Common myeloid progenitor, CD34-positive (primary cell): ENCODE measurements at regions not wholly inside any gene's neighbourhood (a gene's known extent, or its start where the extent isn't known, plus 50 kb on each side); places are given as distances from the start of the nearest gene placed in this dataset.
"Not testable (repeated sequence)": the region's sequence is repeated elsewhere in the genome, so short reads cannot be mapped to it uniquely, and the experiment has no call there.

Experiments used
- CTCF ChIA-PET: fragments of 350-600 bp; sonication (Branson Sonifier 250); formaldehyde crosslinking; loops from one replicate; lab custom pipeline; 2021; ENCODE audit warnings: antibody characterized with exemption; lab: Charles Lee
- POLR2A ChIA-PET: fragments of 350-600 bp; sonication (Branson Sonifier 250); formaldehyde crosslinking; loops from one replicate; lab custom pipeline; 2021; ENCODE audit warnings: antibody characterized with exemption; lab: Charles Lee
- DNase-seq, 3 donors: peaks; one replicate each; pipeline versions ENCODE4 v3.0.0 to v3.0.0-alpha.2; 2013
- H3K27ac ChIP-seq, 2 experiments: 1 replicate in 1 of 2; 2 replicates in 1 of 2; pipeline ENCODE4 v1.7.0; 2013; ENCODE audit warnings: inconsistent platforms in 2 of 2, low read length in 2 of 2, mild to moderate bottlenecking in 2 of 2, low read depth in 1 of 2, moderate library complexity in 1 of 2; ENCODE audit not compliant: severe bottlenecking in 2 of 2, insufficient read depth in 1 of 2, poor library complexity in 1 of 2
- H3K27me3 ChIP-seq, 5 experiments: replicated peaks in 2 of 5; 1 replicate in 3 of 5; 2 replicates in 2 of 5; pipeline versions ENCODE4 v1.6.1 to v1.7.0; 2013; ENCODE audit warnings: low read length in 4 of 5, mild to moderate bottlenecking in 2 of 5, moderate library complexity in 2 of 5, inconsistent platforms in 1 of 5; ENCODE audit not compliant: insufficient read depth in 5 of 5, control insufficient read depth in 4 of 5
- H3K36me3 ChIP-seq, 4 experiments: 1 replicate in 2 of 4; 2 replicates in 2 of 4; pipeline versions ENCODE4 v1.6.1 to v1.7.0; 2013; ENCODE audit warnings: low read length in 3 of 4, control low read depth in 1 of 4, mild to moderate bottlenecking in 1 of 4; ENCODE audit not compliant: control insufficient read depth in 4 of 4, insufficient read depth in 4 of 4
- H3K4me1 ChIP-seq, 4 experiments: 1 replicate in 3 of 4; 2 replicates in 1 of 4; pipeline versions ENCODE4 v1.6.1 to v1.7.1; 2013; ENCODE audit warnings: low read length in 3 of 4, mild to moderate bottlenecking in 3 of 4, control low read depth in 1 of 4, inconsistent platforms in 1 of 4, moderate library complexity in 1 of 4; ENCODE audit not compliant: control insufficient read depth in 4 of 4, insufficient read depth in 4 of 4; ENCODE audit errors: control extremely low read depth in 1 of 4
- H3K4me3 ChIP-seq, 7 experiments: 1 replicate in 4 of 7; 2 replicates in 3 of 7; pipeline versions ENCODE4 v1.5.1 to v1.7.0; 2013; ENCODE audit warnings: mild to moderate bottlenecking in 7 of 7, low read length in 6 of 7, moderate library complexity in 6 of 7, inconsistent platforms in 2 of 7, low read depth in 2 of 7, control low read depth in 1 of 7; ENCODE audit not compliant: insufficient read depth in 4 of 7, control insufficient read depth in 1 of 7; ENCODE audit errors: extremely low read depth in 1 of 7
- H3K9me3 ChIP-seq, 5 experiments: 1 replicate in 4 of 5; 2 replicates in 1 of 5; pipeline versions ENCODE4 v1.6.1 to v1.7.1; 2013; ENCODE audit warnings: low read length in 4 of 5, mild to moderate bottlenecking in 2 of 5, inconsistent platforms in 1 of 5, low read depth in 1 of 5, moderate library complexity in 1 of 5; ENCODE audit not compliant: control insufficient read depth in 4 of 5, insufficient read depth in 2 of 5; ENCODE audit errors: control extremely low read depth in 1 of 5
- WGBS: methylation state at CpG from one replicate; pipeline ENCODE4 v1.1.5; 2013; ENCODE audit not compliant: insufficient coverage; 5-methylcytosine and 5-hydroxymethylcytosine counted together

GRCh38 chr12:72876092-72876491, 603.9 kb downstream of the TRHDE start:
- peak in 1 of 3 donors; percentile 2 for DNase-seq
- Histone ChIP-seq H3K4me3 (no peak overlapping the region), H3K36me3 (no peaks in the 10 kb centered on the region), H3K27ac (no peak overlapping the region), H3K27me3 (no peaks in the 10 kb centered on the region), H3K9me3 (peaks cover 0 to 9% (median 3%) of the 10 kb centered on the region in 5 experiments), H3K4me1 (no peaks in the 10 kb centered on the region)
- ChIA-PET POLR2A (no interaction called here), CTCF (no interaction called here)

GRCh38 chr12:72888693-72889092, 616.5 kb downstream of the TRHDE start:
- Histone ChIP-seq H3K27me3 (no peaks in the 10 kb centered on the region), H3K27ac (no peak overlapping the region), H3K36me3 (no peaks in the 10 kb centered on the region), H3K4me3 (no peak overlapping the region), H3K9me3 (no peaks in the 10 kb centered on the region), H3K4me1 (peaks cover 0 to 6% (median 0%) of the 10 kb centered on the region in 4 experiments)
- ChIA-PET POLR2A (no interaction called here), CTCF (no interaction called here)
- no CpG with 5 or more reads among the region's 1 CpG for WGBS
- peak in 1 of 3 donors; percentile 29 for DNase-seq

DNA sequence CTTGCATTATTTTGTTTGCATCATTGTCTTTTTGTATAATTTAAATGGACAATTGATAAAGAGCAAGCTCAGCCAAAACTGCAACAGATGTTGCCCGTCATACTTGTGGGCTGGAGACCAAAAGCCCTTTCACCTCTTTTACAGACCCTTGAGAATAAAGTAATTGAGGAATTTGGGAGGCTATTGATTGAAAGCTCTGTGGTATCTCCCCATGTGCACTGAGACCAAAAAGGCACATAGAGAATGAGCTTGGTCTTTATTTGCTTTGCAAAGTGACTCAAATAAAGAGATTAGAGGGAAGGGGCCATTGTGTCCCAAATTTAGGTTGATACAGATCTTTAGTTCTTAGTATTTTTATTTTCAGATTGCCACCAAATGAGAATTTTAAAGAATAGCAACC, 617.6 kb downstream of the TRHDE start:
- no peak overlapping the region for H3K27ac ChIP-seq
- H3K27me3 ChIP-seq = no peaks in the 10 kb centered on the region
- H3K4me1 ChIP-seq = peaks cover 0 to 5% (median 0%) of the 10 kb centered on the region in 4 experiments
- no peak overlapping the region for H3K4me3 ChIP-seq
- ChIA-PET POLR2A (no interaction called here), CTCF (no interaction called here)
- H3K36me3 ChIP-seq = no peaks in the 10 kb centered on the region
- WGBS = no CpG with 5 or more reads among the region's 1 CpG
- DNase-seq = no peak
- no peaks in the 10 kb centered on the region for H3K9me3 ChIP-seq

- H3K36me3 ChIP-seq = no peaks in the 10 kb centered on the region
- no peak overlapping the region for H3K4me3 ChIP-seq
- ChIA-PET POLR2A (no interaction called here), CTCF (no interaction called here)
- no peaks in the 10 kb centered on the region for H3K9me3 ChIP-seq
- peak in 2 of 3 donors; percentile 13 to 24 for DNase-seq
- no CpG with 5 or more reads among the region's 1 CpG for WGBS
- H3K4me1 ChIP-seq = peaks cover 0 to 2% (median 0%) of the 10 kb centered on the region in 4 experiments
- no peaks in the 10 kb centered on the region for H3K27me3 ChIP-seq
- no peak overlapping the region for H3K27ac ChIP-seq
Measured at GRCh38 chr12:72901685-72902084, 629.5 kb downstream of the TRHDE start.

DNA sequence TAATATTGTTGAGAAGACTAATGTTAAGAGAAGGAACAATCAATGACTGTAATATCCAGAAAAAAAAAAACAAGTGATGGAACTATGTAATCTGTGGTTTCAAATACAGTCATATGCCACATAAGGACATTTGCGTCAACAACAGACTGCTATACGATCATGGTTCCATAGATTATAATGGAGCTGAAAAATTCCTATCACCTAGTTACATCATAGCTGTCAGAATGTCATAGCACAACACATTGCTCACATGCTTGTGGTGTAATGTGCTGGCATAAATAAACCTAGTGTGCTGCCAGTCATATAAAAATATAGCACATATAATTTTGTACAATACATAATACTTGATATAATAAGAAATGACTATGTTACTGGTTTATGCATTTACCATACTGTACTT, 653.5 kb downstream of the TRHDE start:
- Histone ChIP-seq H3K4me3 (no peak overlapping the region), H3K27me3 (no peaks in the 10 kb centered on the region), H3K4me1 (no peaks in the 10 kb centered on the region), H3K27ac (no peak overlapping the region), H3K36me3 (no peaks in the 10 kb centered on the region), H3K9me3 (no peaks in the 10 kb centered on the region)
- POLR2A ChIA-PET = no interaction called here
- DNase-seq = no peak
- CTCF ChIA-PET = interaction anchor here (0.6 to 1.0 kb wide), 2 partner anchors 15 to 1862 kb away, joined by 3 read pairs; no protein-coding TSS in a partner anchor
- WGBS = no CpG with 5 or more reads among the region's 2 CpGs

- H3K36me3 ChIP-seq, H3K9me3 ChIP-seq, H3K27ac ChIP-seq, CTCF ChIA-PET, H3K4me1 ChIP-seq, H3K4me3 ChIP-seq, H3K27me3 ChIP-seq, POLR2A ChIA-PET: not testable (repeated sequence)
- WGBS = 100% methylated on average over 6 of the region's 7 CpGs
- peak in 1 of 3 donors; percentile 1 for DNase-seq
Measured at GRCh38 chr12:72931838-72932237, 659.7 kb downstream of the TRHDE start.

DNA sequence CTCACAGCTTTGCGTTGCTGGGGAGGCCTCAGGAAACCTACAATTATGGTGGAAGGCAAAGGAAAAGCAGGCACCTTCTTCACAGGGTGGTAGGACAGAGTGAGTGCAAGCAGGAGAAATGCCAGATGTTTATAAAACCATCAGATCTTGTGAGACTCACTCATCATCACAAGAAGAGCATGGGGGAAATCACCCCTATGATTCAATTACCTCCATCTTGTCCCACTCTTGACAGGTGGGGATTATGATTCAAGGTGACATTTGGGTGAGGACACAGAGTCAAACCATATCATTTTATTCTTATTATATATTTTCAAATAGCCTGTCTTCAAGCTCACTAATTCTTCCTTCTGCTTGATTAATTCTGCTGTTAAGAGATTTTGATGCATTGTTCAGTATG, 665.3 kb downstream of the TRHDE start:
- no peak for DNase-seq
- no CpG with 5 or more reads among the region's 1 CpG for WGBS
- no peak overlapping the region for H3K27ac ChIP-seq
- H3K4me3 ChIP-seq = no peak overlapping the region
- CTCF ChIA-PET = interaction anchor here (0.6 kb wide), 1 partner anchor 351 kb away, joined by 4 read pairs; no protein-coding TSS in a partner anchor
- peaks cover 0 to 10% (median 2%) of the 10 kb centered on the region in 5 experiments for H3K9me3 ChIP-seq
- no peaks in the 10 kb centered on the region for H3K36me3 ChIP-seq
- H3K4me1 ChIP-seq = no peaks in the 10 kb centered on the region
- POLR2A ChIA-PET = no interaction called here
- no peaks in the 10 kb centered on the region for H3K27me3 ChIP-seq
